Aorta (tissue), 5 donors: ENCODE measurements at regions not wholly inside any gene's neighbourhood (a gene's known extent, or its start where the extent isn't known, plus 50 kb on each side); places are given as distances from the start of the nearest gene placed in this dataset.

ENCODE experiments used
- ATAC-seq: fragments of 200-7000 bp; cut with Tn5 transposase; one replicate; pipeline ENCODE4 v1.9.1; 2022; ENCODE audit warnings: moderate library complexity; ENCODE audit not compliant: low FRiP score
- DNase-seq, 2 donors: peaks; one replicate each; pipeline ENCODE4 v3.0.0-alpha.2; 2020
- H3K27ac ChIP-seq, 2 donors: one replicate each; pipeline ENCODE4 v1.5.1; 2013; ENCODE audit warnings: low read length in 2 of 2, mild to moderate bottlenecking in 2 of 2, moderate library complexity in 2 of 2, control low read depth in 1 of 2, inconsistent platforms in 1 of 2, low read depth in 1 of 2
- H3K27me3 ChIP-seq, 2 donors: one replicate each; pipeline ENCODE4 v1.6.1; 2013; ENCODE audit warnings: control low read depth in 1 of 2, low read length in 1 of 2, mild to moderate bottlenecking in 1 of 2, moderate library complexity in 1 of 2; ENCODE audit not compliant: insufficient read depth in 2 of 2, control insufficient read depth in 1 of 2
- H3K36me3 ChIP-seq, 2 donors: one replicate each; pipeline ENCODE4 v1.6.1; 2013; ENCODE audit warnings: control low read depth in 1 of 2, low read length in 1 of 2, mild to moderate bottlenecking in 1 of 2; ENCODE audit not compliant: insufficient read depth in 2 of 2, control insufficient read depth in 1 of 2
- H3K4me1 ChIP-seq, 2 donors: one replicate each; pipeline ENCODE4 v1.6.1; 2013; ENCODE audit warnings: low read length in 2 of 2, control low read depth in 1 of 2, mild to moderate bottlenecking in 1 of 2, moderate library complexity in 1 of 2; ENCODE audit not compliant: insufficient read depth in 2 of 2, control insufficient read depth in 1 of 2
- H3K4me3 ChIP-seq, 2 donors: one replicate each; pipeline ENCODE4 v1.5.1; 2013; ENCODE audit warnings: low read length in 2 of 2, control low read depth in 1 of 2, mild to moderate bottlenecking in 1 of 2
- H3K9me3 ChIP-seq: one replicate; pipeline ENCODE4 v1.6.1; 2013; ENCODE audit warnings: mild to moderate bottlenecking, low read length; ENCODE audit not compliant: control insufficient read depth
- WGBS, 2 donors: extraction: QIAGEN DNeasy Blood & Tissue Kit; methylation state at CpG; one replicate each; pipeline ENCODE4 v1.1.7; 2013; 5-methylcytosine and 5-hydroxymethylcytosine counted together
- intact Hi-C, 2 donors: fragments of 100-400 bp; cut with DNase I; formaldehyde crosslinking; loops; one replicate each; pipeline versions ENCODE4 v1.14.2 to v1.15.0; 2022
- donor health status: healthy with polysubstance abuse.
- donor health status: Bipolar disorder and iron deficiency.
- donor health status: DM: no; HTN: no; CAD: no.
- donor health status: DM: no; HTN: no; CAD: no.
- donor health status: DM: yes; HTN: yes; CAD: no.

GRCh38 chr7:4430227-4430626 is 251.9 kb upstream of the FOXK1 start:
- no peaks in the 10 kb centered on the region for H3K4me1 ChIP-seq
- no peak overlapping the region for H3K27ac ChIP-seq
- no peaks in the 10 kb centered on the region for H3K36me3 ChIP-seq
- H3K27me3 ChIP-seq: no peaks in the 10 kb centered on the region
- DNase-seq (no peak), ATAC-seq (no peak)
- H3K4me3 ChIP-seq: no peak overlapping the region
- intact Hi-C loops: no loop called here
- H3K9me3 ChIP-seq: peaks cover 3% of the 10 kb centered on the region
- WGBS, 2 donors: 54 to 61% methylated on average over 1 of the region's 1 CpG

- intact Hi-C loops: no loop called here
- H3K9me3 ChIP-seq: peaks cover 2% of the 10 kb centered on the region
- no peak overlapping the region for H3K4me3 ChIP-seq
- WGBS, 2 donors: 83 to 84% methylated on average over 13 of the region's 13 CpGs
- DNase-seq: no peak
- no peaks in the 10 kb centered on the region for H3K36me3 ChIP-seq
- no peaks in the 10 kb centered on the region for H3K27me3 ChIP-seq
- no peaks in the 10 kb centered on the region for H3K4me1 ChIP-seq
- no peak overlapping the region for H3K27ac ChIP-seq
- no peak for ATAC-seq
These were observed 247.8 kb upstream of the FOXK1 start for GRCh38 chr7:4434306-4434705.

- H3K36me3 ChIP-seq: no peaks in the 10 kb centered on the region
- peaks cover 2% of the 10 kb centered on the region for H3K9me3 ChIP-seq
- no peak overlapping the region for H3K4me3 ChIP-seq
- H3K4me1 ChIP-seq: no peaks in the 10 kb centered on the region
- DNase-seq: no peak
- ATAC-seq: no peak
- H3K27me3 ChIP-seq: no peaks in the 10 kb centered on the region
- WGBS, 2 donors: 85 to 92% methylated on average over 5 of the region's 5 CpGs
- intact Hi-C loops: no loop called here
- H3K27ac ChIP-seq: no peak overlapping the region
These were observed 245.7 kb upstream of the FOXK1 start for GRCh38 chr7:4436361-4436895.

GRCh38 chr7:4436936-4437335 is 245.2 kb upstream of the FOXK1 start:
- 70 to 79% methylated on average over 3 of the region's 3 CpGs for WGBS, 2 donors
- Histone ChIP-seq H3K27me3 (no peaks in the 10 kb centered on the region), H3K4me1 (no peaks in the 10 kb centered on the region), H3K9me3 (peaks cover 2% of the 10 kb centered on the region), H3K27ac (no peak overlapping the region), H3K36me3 (no peaks in the 10 kb centered on the region), H3K4me3 (no peak overlapping the region)
- DNase-seq (no peak), ATAC-seq (no peak)
- intact Hi-C loops: no loop called here

DNA sequence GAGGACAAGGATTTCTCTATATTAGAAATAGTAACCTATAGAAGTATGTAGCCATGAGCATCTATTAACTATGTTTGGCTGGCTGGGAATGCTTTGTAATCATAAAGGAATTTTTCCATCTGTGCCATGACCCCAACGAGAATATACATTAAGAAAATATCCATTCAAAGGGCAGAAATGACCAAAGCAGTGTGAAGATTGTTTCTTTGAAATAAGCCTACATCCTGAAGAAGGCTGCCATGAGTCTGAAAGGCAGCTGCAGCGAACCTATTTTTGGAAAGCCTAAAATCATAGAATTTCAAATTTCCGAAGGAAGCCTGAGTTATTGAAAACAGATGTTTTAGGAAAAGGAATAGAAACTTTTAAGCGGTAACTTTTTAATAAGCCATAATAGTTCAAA is 244.2 kb upstream of the FOXK1 start:
- DNase-seq: no peak
- intact Hi-C loops: no loop called here
- Histone ChIP-seq H3K36me3 (no peaks in the 10 kb centered on the region), H3K27me3 (no peaks in the 10 kb centered on the region), H3K4me3 (no peak overlapping the region), H3K9me3 (no peaks in the 10 kb centered on the region), H3K4me1 (no peaks in the 10 kb centered on the region), H3K27ac (no peak overlapping the region)
- 23% methylated on average over 4 of the region's 4 CpGs for WGBS, 2 donors
- no peak for ATAC-seq

GRCh38 chr7:4438723-4439245 is 243.3 kb upstream of the FOXK1 start:
- WGBS, 2 donors: 100% methylated on average over 1 of the region's 1 CpG
- ATAC-seq: no peak
- Histone ChIP-seq H3K4me3 (no peak overlapping the region), H3K36me3 (no peaks in the 10 kb centered on the region), H3K4me1 (no peaks in the 10 kb centered on the region), H3K27ac (no peak overlapping the region), H3K27me3 (no peaks in the 10 kb centered on the region), H3K9me3 (no peaks in the 10 kb centered on the region)
- DNase-seq: no peak
- intact Hi-C loops: no loop called here

DNA sequence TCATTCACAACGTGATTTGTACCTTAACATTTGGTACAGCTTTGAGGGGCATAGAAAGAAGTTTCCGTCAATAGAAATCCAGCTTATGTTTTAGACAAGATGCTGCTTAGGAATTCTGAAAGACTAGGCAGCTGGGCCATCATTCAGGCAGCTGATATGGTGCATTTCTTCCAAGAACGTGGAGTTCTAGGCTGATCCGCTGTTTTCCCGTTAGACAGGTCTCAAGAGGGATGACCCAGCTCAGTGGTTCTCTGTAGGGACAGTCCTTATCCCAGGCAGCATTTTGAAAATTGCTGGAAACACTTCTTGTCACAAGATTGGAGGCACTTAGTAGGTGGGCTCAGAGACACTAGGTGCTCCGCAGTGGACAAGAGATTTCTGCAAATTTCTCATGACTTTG is 242.7 kb upstream of the FOXK1 start:
- ATAC-seq: no peak
- H3K4me3 ChIP-seq: no peak overlapping the region
- H3K27ac ChIP-seq: no peak overlapping the region
- no peak for DNase-seq
- WGBS, 2 donors: 84 to 88% methylated on average over 6 of the region's 6 CpGs
- H3K36me3 ChIP-seq: no peaks in the 10 kb centered on the region
- intact Hi-C loops: no loop called here
- H3K27me3 ChIP-seq: no peaks in the 10 kb centered on the region
- no peaks in the 10 kb centered on the region for H3K4me1 ChIP-seq
- no peaks in the 10 kb centered on the region for H3K9me3 ChIP-seq

DNA sequence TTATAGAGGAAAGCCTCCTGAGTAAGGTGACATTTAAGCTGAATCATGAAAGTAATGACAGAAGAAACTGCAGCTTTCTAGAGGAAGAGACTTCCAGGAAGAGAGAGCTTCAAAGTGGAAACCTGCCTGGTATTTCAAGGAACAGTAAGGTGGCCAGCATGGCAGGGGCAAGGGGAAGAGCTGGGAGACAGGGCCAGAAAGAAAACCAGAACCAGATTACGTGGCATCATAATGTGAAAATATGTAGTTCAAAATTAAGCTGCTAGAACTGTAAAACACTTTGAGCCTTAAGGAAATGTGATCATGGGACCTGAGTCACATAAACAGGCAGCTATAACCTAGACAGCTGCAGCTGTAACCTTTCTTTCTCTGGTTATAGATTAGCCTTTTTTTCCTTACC is 238.0 kb upstream of the FOXK1 start:
- intact Hi-C loops: no loop called here
- no peaks in the 10 kb centered on the region for H3K27me3 ChIP-seq
- no peak for DNase-seq
- 32 to 52% methylated on average over 1 of the region's 1 CpG for WGBS, 2 donors
- no peaks in the 10 kb centered on the region for H3K36me3 ChIP-seq
- H3K27ac ChIP-seq: no peak overlapping the region
- H3K4me1 ChIP-seq: no peaks in the 10 kb centered on the region
- no peaks in the 10 kb centered on the region for H3K9me3 ChIP-seq
- ATAC-seq: no peak
- H3K4me3 ChIP-seq: no peak overlapping the region

DNA sequence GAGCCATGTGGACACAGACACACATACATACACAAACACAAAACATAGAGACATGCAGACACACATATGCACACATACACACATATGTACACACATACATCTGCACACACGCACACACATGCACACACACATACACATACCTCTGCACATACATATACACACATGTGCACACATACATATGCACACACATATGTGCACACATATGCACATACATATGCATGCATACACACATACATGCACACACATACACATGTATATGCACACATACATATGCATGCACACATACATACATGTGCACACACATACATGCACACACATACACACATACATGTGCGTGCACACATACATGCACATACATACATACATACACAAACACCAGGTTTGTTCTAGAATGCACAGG is 236.3 kb upstream of the FOXK1 start:
- Histone ChIP-seq H3K27me3 (no peaks in the 10 kb centered on the region), H3K27ac (no peak overlapping the region), H3K36me3 (no peaks in the 10 kb centered on the region), H3K4me3 (no peak overlapping the region), H3K4me1 (no peaks in the 10 kb centered on the region), H3K9me3 (no peaks in the 10 kb centered on the region)
- ATAC-seq: no peak
- intact Hi-C loops: no loop called here
- 92 to 100% methylated on average over 2 of the region's 2 CpGs for WGBS, 2 donors
- DNase-seq: no peak
